22Rv1 (cell line): ENCODE measurements at regions not wholly inside any gene's neighbourhood (a gene's known extent, or its start where the extent isn't known, plus 50 kb on each side); places are given as distances from the start of the nearest gene placed in this dataset.
"Not testable (repeated sequence)": the region's sequence is repeated elsewhere in the genome, so short reads cannot be mapped to it uniquely, and the experiment has no call there.

Source experiments
- H3K27ac ChIP-seq: fragments of 450-650 bp; 2 replicates; pipeline ENCODE4 v1.5.1; 2017
- CTCF ChIP-seq: fragments of 450-650 bp; IDR thresholded peaks from 2 replicates; pipeline ENCODE4 v1.5.1; 2017; ENCODE audit warnings: mild to moderate bottlenecking
- ZFX ChIP-seq: fragments of 450-650 bp; IDR thresholded peaks from 2 replicates; pipeline ENCODE4 v1.6.1; 2017; ENCODE audit warnings: antibody characterized with exemption, borderline replicate concordance

DNA sequence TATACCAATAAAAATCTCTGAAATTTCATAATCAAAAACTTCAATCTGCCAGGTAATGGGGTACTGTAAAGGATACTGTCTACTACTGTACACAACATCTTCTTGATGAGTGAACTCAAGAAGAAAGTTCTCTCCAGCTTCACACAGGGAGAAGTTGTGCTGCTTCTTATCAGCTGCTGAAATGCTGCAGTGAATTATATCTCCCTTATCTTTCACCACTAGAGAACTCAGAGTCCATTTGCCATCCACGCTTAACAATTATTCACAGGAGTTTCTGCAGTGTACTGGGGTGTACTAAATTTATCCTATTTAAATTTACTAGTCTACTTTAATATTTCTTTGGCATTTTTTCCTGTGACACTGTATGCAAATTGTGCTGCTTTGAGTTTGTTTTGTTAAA, 384.8 kb downstream of the TFAP2B start:
- TF ChIP-seq ZFX (no peak), CTCF (no peak)
- peak overlapping the region; percentile 59 for H3K27ac ChIP-seq

- peak overlapping the region; percentile 59 for H3K27ac ChIP-seq
These were observed 388.0 kb downstream of the TFAP2B start for GRCh38 chr6:51206686-51207085.

GRCh38 chr6:51209651-51210050, 391.0 kb downstream of the TFAP2B start:
- TF ChIP-seq CTCF (no peak), ZFX (no peak)
- H3K27ac ChIP-seq: no peak overlapping the region

DNA sequence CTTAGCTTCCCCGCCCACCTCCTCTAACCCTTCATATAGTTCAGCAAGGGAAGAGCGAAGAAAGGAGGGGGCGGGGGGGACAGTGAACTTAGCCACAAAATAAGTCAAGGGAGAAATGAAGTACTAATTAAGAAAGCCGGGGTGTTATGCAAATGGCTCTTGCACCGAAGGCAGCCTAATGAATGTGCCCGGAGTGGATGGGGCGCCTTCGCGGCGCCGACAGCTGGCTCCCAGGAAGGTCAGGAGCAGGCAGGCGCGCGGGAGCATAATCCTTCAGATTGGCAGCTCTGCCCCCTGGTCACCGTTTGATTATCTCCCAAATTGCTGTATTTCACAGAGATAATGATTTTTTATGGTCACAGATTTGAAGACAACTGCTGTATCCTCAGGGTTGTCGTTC, 395.1 kb downstream of the TFAP2B start:
- TF ChIP-seq CTCF (no peak), ZFX (no peak)
- no peak overlapping the region for H3K27ac ChIP-seq

DNA sequence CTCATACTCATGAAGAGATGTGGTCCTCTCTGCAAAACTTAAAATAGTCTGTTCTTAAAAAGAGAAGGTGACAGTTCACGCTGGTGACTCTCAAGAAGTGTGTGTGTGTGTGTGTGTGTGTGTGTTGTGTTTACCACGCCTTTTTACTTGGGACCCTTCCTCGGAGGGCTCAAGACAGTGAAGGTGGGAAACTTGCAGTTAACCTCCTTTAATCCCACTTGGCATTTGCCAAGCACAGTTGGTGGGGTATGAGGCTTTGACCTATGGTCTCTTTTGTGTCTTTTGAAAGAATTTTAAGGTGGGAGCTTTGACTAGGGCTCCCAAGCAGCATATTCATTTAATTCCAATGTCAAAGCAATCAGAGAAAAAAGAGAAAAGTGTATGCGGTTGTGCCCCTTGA, 395.8 kb downstream of the TFAP2B start:
- no peak overlapping the region for H3K27ac ChIP-seq
- TF ChIP-seq CTCF: no peak
- no peak for TF ChIP-seq ZFX

GRCh38 chr6:51218181-51218580, 399.5 kb downstream of the TFAP2B start:
- TF ChIP-seq CTCF (no peak), ZFX (no peak)
- H3K27ac ChIP-seq: no peak overlapping the region

- H3K27ac ChIP-seq: not testable (repeated sequence)
These were observed 406.0 kb downstream of the TFAP2B start for GRCh38 chr6:51224580-51225240.

GRCh38 chr6:51241376-51241775, 422.7 kb downstream of the TFAP2B start:
- H3K27ac ChIP-seq: no peak overlapping the region
- TF ChIP-seq ZFX (no peak), CTCF (no peak)
